HCT116 (cell line): ENCODE measurements at regions not wholly inside any gene's neighbourhood (a gene's known extent, or its start where the extent isn't known, plus 50 kb on each side); places are given as distances from the start of the nearest gene placed in this dataset.

ENCODE experiments used
- ATAC-seq: fragments of 200-7000 bp; cut with Tn5 transposase; 2 replicates; pipeline ENCODE4 v1.9.1; 2020; ENCODE audit warnings: mild to moderate bottlenecking, moderate library complexity
- BruUV-seq: library from RNA; stranded (reverse); fragments of 400-500 nt; replicated peaks from 2 replicates; lab custom pipeline; 2021; lab: Mats Ljungman, UMichigan
- CTCF ChIA-PET: fragments of 300-600 bp; sonication (Branson Sonifier 250); formaldehyde crosslinking; loops from one replicate; lab custom pipeline; 2021; ENCODE audit warnings: antibody characterized with exemption; lab: Charles Lee
- POLR2A ChIA-PET: fragments of 300-600, 350-600 bp; sonication (Branson Sonifier 250); formaldehyde crosslinking; loops from one replicate; lab custom pipeline; 2021; ENCODE audit warnings: antibody characterized with exemption; lab: Charles Lee
- RAD21 ChIA-PET, 2 experiments: fragments of 300-600 bp; sonication (Branson Sonifier 250); formaldehyde crosslinking; loops; one replicate each; lab custom pipeline; 2023; ENCODE audit warnings: low total read pairs in 2 of 2; ENCODE audit not compliant: uncharacterized antibody in 2 of 2, unreplicated experiment in 2 of 2, low non-redundant PET in 1 of 2; lab: Charles Lee
- DNase-seq: peaks from one replicate; pipeline ENCODE4 v3.0.0-alpha.2; 2010; ENCODE audit warnings: low read depth, low spot score
- H2AFZ ChIP-seq: fragments of 200-600 bp; shearing (Covaris generic), sonication (generic); 2 replicates; pipeline ENCODE4 v1.6.1; 2017; ENCODE audit warnings: low read depth, mixed run types, mixed read lengths, antibody characterized with exemption, low read length; ENCODE audit not compliant: poor library complexity, severe bottlenecking
- H3K27ac ChIP-seq: 2 replicates; pipeline ENCODE4 v1.5.1; 2012; ENCODE audit warnings: low read depth, low read length
- H3K27me3 ChIP-seq: fragments of 200-600 bp; sonication (generic); 2 replicates; pipeline ENCODE4 v1.6.1; 2016; ENCODE audit warnings: mixed run types, low read length, mixed read lengths; ENCODE audit not compliant: insufficient read depth
- H3K36me3 ChIP-seq, 2 experiments: fragments of 200-500 bp in 1 of 2; fragments of 200-600 bp in 1 of 2; sonication (Bioruptor generic) in 1 of 2; sonication (generic) in 1 of 2; 2 replicates each; pipeline versions ENCODE4 v1.5.1 to v1.6.1; 2014 to 2016; ENCODE audit warnings: low read length in 2 of 2, inconsistent platforms in 1 of 2, mixed read lengths in 1 of 2, mixed run types in 1 of 2; ENCODE audit not compliant: insufficient read depth in 2 of 2, control insufficient read depth in 1 of 2
- H3K4me1 ChIP-seq, 2 experiments: fragments of 200-600 bp in 1 of 2; sonication (generic) in 1 of 2; 2 replicates each; pipeline versions ENCODE4 v1.5.1 to v1.6.1; 2012 to 2017; ENCODE audit warnings: low read length in 2 of 2, inconsistent platforms in 1 of 2, mild to moderate bottlenecking in 1 of 2, mixed read lengths in 1 of 2, mixed run types in 1 of 2, moderate library complexity in 1 of 2; ENCODE audit not compliant: insufficient read depth in 2 of 2, control insufficient read depth in 1 of 2
- H3K4me2 ChIP-seq: fragments of 200-600 bp; sonication (generic); 2 replicates; pipeline ENCODE4 v1.6.1; 2017; ENCODE audit warnings: mixed run types, low read length, mixed read lengths
- H3K4me3 ChIP-seq, 2 experiments: fragments of 200-600 bp in 1 of 2; sonication (generic) in 1 of 2; replicated peaks in 1 of 2; 2 replicates each; pipeline ENCODE4 v1.5.1; 2011 to 2016; ENCODE audit warnings: low read length in 2 of 2, control low read depth in 1 of 2, low read depth in 1 of 2, mild to moderate bottlenecking in 1 of 2, mixed read lengths in 1 of 2, mixed run types in 1 of 2
- H3K79me2 ChIP-seq: fragments of 200-600 bp; sonication (generic); 2 replicates; pipeline ENCODE4 v1.6.1; 2017; ENCODE audit warnings: mild to moderate bottlenecking, mixed run types, low read length, moderate library complexity, mixed read lengths; ENCODE audit not compliant: insufficient read depth
- H3K9ac ChIP-seq: fragments of 200-600 bp; sonication (generic); 2 replicates; pipeline ENCODE4 v1.6.1; 2016; ENCODE audit warnings: low read length, mixed read lengths
- H3K9me2 ChIP-seq: fragments of 200-600 bp; sonication (generic), shearing (Covaris generic); 2 replicates; pipeline ENCODE4 v1.6.1; 2017; ENCODE audit warnings: mixed run types, mild to moderate bottlenecking, moderate library complexity; ENCODE audit not compliant: insufficient read depth
- H3K9me3 ChIP-seq, 2 experiments: fragments of 200-500 bp in 1 of 2; fragments of 200-600 bp in 1 of 2; sonication (Bioruptor generic) in 1 of 2; sonication (generic) in 1 of 2; 2 replicates each; pipeline ENCODE4 v1.6.1; 2014 to 2017; ENCODE audit warnings: low read length in 2 of 2, mixed read lengths in 2 of 2, inconsistent platforms in 1 of 2, low read depth in 1 of 2, mild to moderate bottlenecking in 1 of 2, mixed run types in 1 of 2, moderate library complexity in 1 of 2; ENCODE audit not compliant: control insufficient read depth in 1 of 2, insufficient read depth in 1 of 2
- H4K20me1 ChIP-seq: fragments of 200-600 bp; sonication (generic), shearing (Covaris generic); 2 replicates; pipeline ENCODE4 v1.6.1; 2017; ENCODE audit warnings: mixed run types, mild to moderate bottlenecking, moderate library complexity; ENCODE audit not compliant: insufficient read depth
- CEBPB ChIP-seq: IDR thresholded peaks from 2 replicates; pipeline ENCODE4 v1.6.1; 2012; ENCODE audit warnings: low read depth
- CTCF ChIP-seq, 3 experiments: fragments of 200-600 bp in 1 of 3; sonication (generic) in 1 of 3; IDR thresholded peaks in 2 of 3; conservative IDR thresholded peaks in 1 of 3; 2 replicates each; pipeline ENCODE4 v1.5.1; 2012 to 2017; ENCODE audit warnings: low read depth in 2 of 3, low read length in 2 of 3, antibody characterized with exemption in 1 of 3, borderline replicate concordance in 1 of 3, control low read depth in 1 of 3, mild to moderate bottlenecking in 1 of 3, mixed read lengths in 1 of 3, mixed run types in 1 of 3, moderate library complexity in 1 of 3; ENCODE audit not compliant: insufficient read depth in 1 of 3
- EGR1 ChIP-seq: IDR thresholded peaks from 2 replicates; pipeline ENCODE4 v1.6.1; 2012; ENCODE audit warnings: low read depth
- ELF1 ChIP-seq: IDR thresholded peaks from 2 replicates; pipeline ENCODE4 v1.6.1; 2012; ENCODE audit warnings: low read depth, borderline replicate concordance
- EZH2 ChIP-seq: fragments of 200-600 bp; sonication (generic); IDR thresholded peaks from 2 replicates; pipeline ENCODE4 v1.6.1; 2017; ENCODE audit warnings: antibody characterized with exemption, mixed run types
- JUND ChIP-seq: IDR thresholded peaks from 2 replicates; pipeline ENCODE4 v1.6.1; 2012
- MAX ChIP-seq: IDR thresholded peaks from 2 replicates; pipeline ENCODE4 v1.6.1; 2012
- POLR2AphosphoS5 ChIP-seq: IDR thresholded peaks from 2 replicates; pipeline ENCODE4 v1.6.1; 2011; ENCODE audit warnings: mild to moderate bottlenecking, low read depth, low read length, moderate library complexity
- RAD21 ChIP-seq: IDR thresholded peaks from 2 replicates; pipeline ENCODE4 v1.6.1; 2012; ENCODE audit warnings: low read depth, mild to moderate bottlenecking
- REST ChIP-seq: IDR thresholded peaks from 2 replicates; pipeline ENCODE4 v1.6.1; 2012; ENCODE audit warnings: low read depth
- SIN3A ChIP-seq: IDR thresholded peaks from 2 replicates; pipeline ENCODE4 v1.6.1; 2012; ENCODE audit warnings: low read depth
- SRF ChIP-seq: IDR thresholded peaks from 2 replicates; pipeline ENCODE4 v1.6.1; 2012; ENCODE audit warnings: low read depth
- ZBTB33 ChIP-seq: IDR thresholded peaks from 2 replicates; pipeline ENCODE4 v1.6.1; 2011; ENCODE audit warnings: mild to moderate bottlenecking, low read length, moderate library complexity; ENCODE audit not compliant: insufficient replicate concordance; ENCODE audit errors: extremely low read depth
- ZFX ChIP-seq: fragments of 450-650 bp; IDR thresholded peaks from 2 replicates; pipeline ENCODE4 v1.6.1; 2017
- intact Hi-C: fragments of 100-400 bp; cut with micrococcal nuclease; formaldehyde crosslinking; loops from 2 replicates; pipeline ENCODE4 v1.10.0; 2022
- TF ChIP-seq, protein P1 (sequence below): IDR thresholded peaks from 2 replicates; pipeline ENCODE4 v1.6.1; 2012

GRCh38 chr3:147846854-147847478 is 437.8 kb downstream of the ZIC1 start:
- H3K4me2 ChIP-seq: no peak overlapping the region
- ChIA-PET CTCF (no interaction called here), RAD21 (no interaction called here), POLR2A (no interaction called here)
- ATAC-seq (no peak), DNase-seq (no peak)
- H3K27me3 ChIP-seq: no peaks in the 10 kb centered on the region
- no peaks in the 10 kb centered on the region for H3K79me2 ChIP-seq
- no peaks in the 10 kb centered on the region for H3K36me3 ChIP-seq
- H3K4me3 ChIP-seq: no peak overlapping the region
- no peak overlapping the region for H2AFZ ChIP-seq
- no peak overlapping the region for H3K27ac ChIP-seq
- intact Hi-C loops: no loop called here
- H3K9me2 ChIP-seq: no peaks in the 10 kb centered on the region
- no peaks in the 10 kb centered on the region for H4K20me1 ChIP-seq
- H3K9ac ChIP-seq: no peak overlapping the region
- BruUV-seq: no TSS peak
- H3K4me1 ChIP-seq: no peaks in the 10 kb centered on the region
- TF ChIP-seq POLR2AphosphoS5: no peak
- TF ChIP-seq SRF: no peak
- no peak for TF ChIP-seq ELF1
- TF ChIP-seq MAX: no peak
- no peak for TF ChIP-seq RAD21
- TF ChIP-seq CEBPB: no peak
- no peak for TF ChIP-seq ZBTB33
- no peak for TF ChIP-seq SIN3A
- TF ChIP-seq, protein P1, sequence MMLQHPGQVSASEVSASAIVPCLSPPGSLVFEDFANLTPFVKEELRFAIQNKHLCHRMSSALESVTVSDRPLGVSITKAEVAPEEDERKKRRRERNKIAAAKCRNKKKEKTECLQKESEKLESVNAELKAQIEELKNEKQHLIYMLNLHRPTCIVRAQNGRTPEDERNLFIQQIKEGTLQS: no peak
- no peak for TF ChIP-seq ZFX
- TF ChIP-seq CTCF (IDR thresholded peaks at IDR 0.05 in 2 of 3, conservative IDR thresholded peaks at IDR 0.05 in 1 of 3; ENCODE audit: borderline replicate concordance in 1 of 3, insufficient read depth in 1 of 3, low read depth in 2 of 3, low read length in 2 of 3): no peak
- no peak for TF ChIP-seq EZH2
- no peak for TF ChIP-seq REST
- no peak for TF ChIP-seq EGR1
- TF ChIP-seq JUND: no peak
- no peaks in the 10 kb centered on the region for H3K9me3 ChIP-seq
